ENCODE measurements at regions not wholly inside any gene's neighbourhood (a gene's known extent, or its start where the extent isn't known, plus 50 kb on each side); places are given as distances from the start of the nearest gene placed in this dataset.

- intact Hi-C loops (cut with DNase I), result loop anchor here in 1 of 10 donors (10.0 kb wide), 1 partner anchor 396 kb away; no protein-coding TSS in a partner anchor
- H3K4me3 ChIP-seq, result no peak overlapping the region
- no peak for ATAC-seq
- no peaks in the 10 kb centered on the region for H3K4me1 ChIP-seq
- H3K36me3 ChIP-seq, result no peaks in the 10 kb centered on the region
- no peaks in the 10 kb centered on the region for H3K9me3 ChIP-seq
- no peak for TF ChIP-seq POLR2A (IDR thresholded peaks at IDR 0.05)
- no peak for DNase-seq
- no peak overlapping the region for H3K27ac ChIP-seq
- H3K27me3 ChIP-seq, result no peaks in the 10 kb centered on the region
- 94 to 98% (median 96%) methylated on average over 2 of the region's 2 CpGs for WGBS, 4 donors
These were observed 502.1 kb upstream of the MAP3K7 start for GRCh38 chr6:91088976-91089375.

- H3K4me1 ChIP-seq, result no peaks in the 10 kb centered on the region
- H3K27me3 ChIP-seq, result no peaks in the 10 kb centered on the region
- WGBS, 4 donors, result 61 to 73% (median 65%) methylated on average over 1 of the region's 1 CpG
- no peak overlapping the region for H3K4me3 ChIP-seq
- ATAC-seq (no peak), DNase-seq (no peak)
- intact Hi-C loops (cut with DNase I), result loop anchor here in 1 of 10 donors (10.0 kb wide), 1 partner anchor 396 kb away; no protein-coding TSS in a partner anchor
- no peak for TF ChIP-seq CTCF (IDR thresholded peaks at IDR 0.05)
- TF ChIP-seq POLR2A (IDR thresholded peaks at IDR 0.05), result no peak
- H3K9me3 ChIP-seq, result no peaks in the 10 kb centered on the region
- no peak overlapping the region for H3K27ac ChIP-seq
- no peaks in the 10 kb centered on the region for H3K36me3 ChIP-seq
These were observed 501.6 kb upstream of the MAP3K7 start for GRCh38 chr6:91088515-91088914.

GRCh38 chr6:91087908-91088307 is 501.0 kb upstream of the MAP3K7 start:
- no peak for ATAC-seq
- H3K27ac ChIP-seq, result no peak overlapping the region
- WGBS, 4 donors, result 24 to 37% (median 31%) methylated on average over 4 of the region's 4 CpGs
- no peaks in the 10 kb centered on the region for H3K27me3 ChIP-seq
- no peaks in the 10 kb centered on the region for H3K4me1 ChIP-seq
- intact Hi-C loops (cut with DNase I), result loop anchor here in 1 of 10 donors (10.0 kb wide), 1 partner anchor 397 kb away; no protein-coding TSS in a partner anchor
- H3K36me3 ChIP-seq, result no peaks in the 10 kb centered on the region
- TF ChIP-seq CTCF (IDR thresholded peaks at IDR 0.05), result no peak
- TF ChIP-seq POLR2A (IDR thresholded peaks at IDR 0.05), result no peak
- no peak overlapping the region for H3K4me3 ChIP-seq
- no peak for DNase-seq
- no peaks in the 10 kb centered on the region for H3K9me3 ChIP-seq

GRCh38 chr6:91083211-91083610 is 496.3 kb upstream of the MAP3K7 start:
- TF ChIP-seq POLR2A (IDR thresholded peaks at IDR 0.05), result no peak
- no peak for TF ChIP-seq CTCF (IDR thresholded peaks at IDR 0.05)
- ATAC-seq, result no peak
- H3K4me3 ChIP-seq, result no peak overlapping the region
- H3K27me3 ChIP-seq, result no peaks in the 10 kb centered on the region
- no peaks in the 10 kb centered on the region for H3K4me1 ChIP-seq
- no peaks in the 10 kb centered on the region for H3K9me3 ChIP-seq
- 59 to 65% (median 61%) methylated on average over 5 of the region's 5 CpGs for WGBS, 4 donors
- DNase-seq, result no peak
- H3K27ac ChIP-seq, result no peak overlapping the region
- intact Hi-C loops (cut with DNase I), result loop anchor here in 1 of 10 donors (10.0 kb wide), 1 partner anchor 402 kb away; no protein-coding TSS in a partner anchor
- no peaks in the 10 kb centered on the region for H3K36me3 ChIP-seq

GRCh38 chr6:91082311-91082832 is 495.5 kb upstream of the MAP3K7 start:
- no peak for ATAC-seq
- TF ChIP-seq POLR2A (IDR thresholded peaks at IDR 0.05), result no peak
- no peak for TF ChIP-seq CTCF (IDR thresholded peaks at IDR 0.05)
- Histone ChIP-seq H3K27ac (no peak overlapping the region), H3K36me3 (no peaks in the 10 kb centered on the region), H3K4me1 (no peaks in the 10 kb centered on the region), H3K27me3 (no peaks in the 10 kb centered on the region), H3K4me3 (no peak overlapping the region), H3K9me3 (no peaks in the 10 kb centered on the region)
- 82 to 85% (median 84%) methylated on average over 3 of the region's 3 CpGs for WGBS, 4 donors
- intact Hi-C loops (cut with DNase I), result loop anchor here in 1 of 10 donors (10.0 kb wide), 1 partner anchor 402 kb away; no protein-coding TSS in a partner anchor
- DNase-seq, result no peak
